ENCODE measurements at regions not wholly inside any gene's neighbourhood (a gene's known extent, or its start where the extent isn't known, plus 50 kb on each side); places are given as distances from the start of the nearest gene placed in this dataset.
"Not testable (repeated sequence)": the region's sequence is repeated elsewhere in the genome, so short reads cannot be mapped to it uniquely, and the experiment has no call there.

- H3K27me3 ChIP-seq (ENCODE audit: control insufficient read depth in 2 of 2, insufficient read depth in 1 of 2, low read length in 1 of 2), result peaks cover 9 to 22% of the 10 kb centered on the region in 2 donors
- H3K27ac ChIP-seq (ENCODE audit: low read depth in 1 of 2, low read length in 1 of 2), result not testable (repeated sequence)
These were observed 52.8 kb downstream of the FOXD4L6 start for GRCh38 chr9:41075671-41076070.

GRCh38 chr9:41074356-41074942, 54.0 kb downstream of the FOXD4L6 start:
- Histone ChIP-seq H3K27me3 (ENCODE audit: control insufficient read depth in 2 of 2, insufficient read depth in 1 of 2, low read length in 1 of 2) (peaks cover 9 to 22% of the 10 kb centered on the region in 2 donors), H3K4me3 (ENCODE audit: low read length in 2 of 2) (peak overlapping the region in 1 of 2 donors; percentile 29)
- not testable (repeated sequence) for H3K9me3 ChIP-seq (ENCODE audit: control insufficient read depth in 2 of 2, insufficient read depth in 1 of 2, low read length in 1 of 2); H3K36me3 ChIP-seq (ENCODE audit: control insufficient read depth in 2 of 2, insufficient read depth in 2 of 2, low read length in 1 of 2); DNase-seq (ENCODE audit: low read depth in 6 of 9, low spot score in 9 of 9); H3K4me1 ChIP-seq (ENCODE audit: control insufficient read depth in 2 of 2, insufficient read depth in 2 of 2, low read length in 2 of 2); H3K27ac ChIP-seq (ENCODE audit: low read depth in 1 of 2, low read length in 1 of 2)
- 7% methylated on average over 63 of the region's 63 CpGs for WGBS

More at GRCh38 chr9:41075671-41076070, 52.8 kb downstream of the FOXD4L6 start:
- 62% methylated on average over 1 of the region's 1 CpG for WGBS
- not testable (repeated sequence) for H3K9me3 ChIP-seq (ENCODE audit: control insufficient read depth in 2 of 2, insufficient read depth in 1 of 2, low read length in 1 of 2); H3K4me1 ChIP-seq (ENCODE audit: control insufficient read depth in 2 of 2, insufficient read depth in 2 of 2, low read length in 2 of 2); H3K36me3 ChIP-seq (ENCODE audit: control insufficient read depth in 2 of 2, insufficient read depth in 2 of 2, low read length in 1 of 2); H3K4me3 ChIP-seq (ENCODE audit: low read length in 2 of 2); DNase-seq (ENCODE audit: low read depth in 6 of 9, low spot score in 9 of 9)

- H3K27me3 ChIP-seq (ENCODE audit: control insufficient read depth in 2 of 2, insufficient read depth in 1 of 2, low read length in 1 of 2), result peaks cover 9 to 22% of the 10 kb centered on the region in 2 donors
- H3K36me3 ChIP-seq (ENCODE audit: control insufficient read depth in 2 of 2, insufficient read depth in 2 of 2, low read length in 1 of 2); H3K27ac ChIP-seq (ENCODE audit: low read depth in 1 of 2, low read length in 1 of 2); H3K4me1 ChIP-seq (ENCODE audit: control insufficient read depth in 2 of 2, insufficient read depth in 2 of 2, low read length in 2 of 2); DNase-seq (ENCODE audit: low read depth in 6 of 9, low spot score in 9 of 9); H3K9me3 ChIP-seq (ENCODE audit: control insufficient read depth in 2 of 2, insufficient read depth in 1 of 2, low read length in 1 of 2); H3K4me3 ChIP-seq (ENCODE audit: low read length in 2 of 2): not testable (repeated sequence)
- 27% methylated on average over 38 of the region's 39 CpGs for WGBS
These were observed 54.8 kb downstream of the FOXD4L6 start for GRCh38 chr9:41073471-41074243.

DNA sequence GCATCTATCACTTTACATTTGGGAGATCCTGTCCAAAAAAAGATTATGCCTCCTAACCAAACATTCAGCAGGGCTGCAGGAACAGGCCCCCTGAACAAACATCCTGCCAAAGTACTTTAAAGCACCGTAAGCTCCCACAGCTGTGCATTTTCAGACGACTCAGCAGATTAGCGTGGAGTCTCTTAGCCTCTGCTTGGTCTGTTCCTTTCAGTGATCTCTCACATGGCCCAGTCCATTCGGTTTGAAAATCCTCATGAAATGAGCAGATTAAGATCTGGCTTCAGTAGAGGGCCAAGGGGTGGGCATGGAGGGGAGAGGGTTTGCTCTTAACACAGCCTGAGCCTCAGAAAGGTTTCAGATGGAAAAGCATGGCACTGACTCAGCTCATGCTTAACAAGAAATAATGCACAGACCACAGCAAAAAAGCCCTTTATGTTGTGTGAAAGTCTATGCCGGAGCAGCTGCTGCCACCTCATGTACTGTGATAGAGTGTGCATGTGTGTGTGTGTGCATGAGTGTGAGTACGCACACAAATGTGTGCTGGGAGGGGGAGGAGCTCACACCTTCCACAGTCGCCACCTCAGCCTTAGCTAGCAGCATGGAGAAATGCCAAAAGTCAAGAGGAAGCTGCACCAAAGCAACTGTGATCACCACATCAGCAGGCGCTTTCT, 64.2 kb downstream of the FOXD4L6 start:
- not testable (repeated sequence) for H3K36me3 ChIP-seq (ENCODE audit: control insufficient read depth in 2 of 2, insufficient read depth in 2 of 2, low read length in 1 of 2); H3K9me3 ChIP-seq (ENCODE audit: control insufficient read depth in 2 of 2, insufficient read depth in 1 of 2, low read length in 1 of 2); H3K27ac ChIP-seq (ENCODE audit: low read depth in 1 of 2, low read length in 1 of 2); H3K4me3 ChIP-seq (ENCODE audit: low read length in 2 of 2); H3K4me1 ChIP-seq (ENCODE audit: control insufficient read depth in 2 of 2, insufficient read depth in 2 of 2, low read length in 2 of 2); H3K27me3 ChIP-seq (ENCODE audit: control insufficient read depth in 2 of 2, insufficient read depth in 1 of 2, low read length in 1 of 2)
- peak in 3 of 9 donors; percentile 4 to 29 (median 7) for DNase-seq (ENCODE audit: low read depth in 6 of 9, low spot score in 9 of 9)
- WGBS, result 8% methylated on average over 8 of the region's 8 CpGs

DNA sequence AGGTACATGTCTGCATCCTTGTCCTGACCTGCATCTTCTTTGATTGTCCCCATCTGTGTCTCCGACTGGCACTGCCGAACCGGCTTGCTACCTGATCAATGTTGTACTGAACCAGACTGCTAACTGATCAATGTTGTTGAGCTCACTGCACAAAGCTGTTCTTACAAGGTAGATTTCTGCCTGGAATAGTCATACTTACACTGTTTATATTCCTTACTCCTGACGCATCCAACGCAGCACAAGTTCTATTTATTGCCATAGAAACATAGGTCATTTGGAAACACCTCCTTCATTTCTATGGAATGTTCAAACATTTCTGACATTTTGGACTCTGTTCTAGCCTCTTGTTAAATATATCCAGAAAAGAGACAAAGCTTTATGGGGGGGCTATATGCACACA, 65.2 kb downstream of the FOXD4L6 start:
- not testable (repeated sequence) for DNase-seq (ENCODE audit: low read depth in 6 of 9, low spot score in 9 of 9); H3K36me3 ChIP-seq (ENCODE audit: control insufficient read depth in 2 of 2, insufficient read depth in 2 of 2, low read length in 1 of 2); H3K27ac ChIP-seq (ENCODE audit: low read depth in 1 of 2, low read length in 1 of 2); H3K27me3 ChIP-seq (ENCODE audit: control insufficient read depth in 2 of 2, insufficient read depth in 1 of 2, low read length in 1 of 2); H3K4me3 ChIP-seq (ENCODE audit: low read length in 2 of 2); H3K4me1 ChIP-seq (ENCODE audit: control insufficient read depth in 2 of 2, insufficient read depth in 2 of 2, low read length in 2 of 2); H3K9me3 ChIP-seq (ENCODE audit: control insufficient read depth in 2 of 2, insufficient read depth in 1 of 2, low read length in 1 of 2)
- 98% methylated on average over 5 of the region's 5 CpGs for WGBS

DNA sequence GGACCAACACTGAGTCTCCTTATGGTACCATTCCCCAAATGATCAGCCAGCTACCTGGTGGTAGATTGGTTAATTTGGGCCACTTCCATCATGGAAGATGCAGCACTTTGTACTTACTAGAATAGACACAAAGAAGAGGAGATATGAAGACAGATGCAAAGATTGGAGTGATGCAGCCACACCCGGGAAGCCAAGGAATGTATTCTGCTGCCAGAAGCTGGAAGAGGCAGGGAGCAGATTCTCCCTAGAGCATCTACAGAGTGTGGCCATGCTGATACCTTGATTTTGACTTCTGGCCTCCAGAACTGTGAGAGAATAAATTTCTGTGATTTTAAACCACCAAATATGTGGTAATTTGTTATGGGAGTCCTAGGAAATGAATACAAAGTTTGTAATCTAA, 68.9 kb downstream of the FOXD4L6 start:
- not testable (repeated sequence) for H3K27ac ChIP-seq (ENCODE audit: low read depth in 1 of 2, low read length in 1 of 2); DNase-seq (ENCODE audit: low read depth in 6 of 9, low spot score in 9 of 9); H3K27me3 ChIP-seq (ENCODE audit: control insufficient read depth in 2 of 2, insufficient read depth in 1 of 2, low read length in 1 of 2); H3K4me1 ChIP-seq (ENCODE audit: control insufficient read depth in 2 of 2, insufficient read depth in 2 of 2, low read length in 2 of 2); H3K36me3 ChIP-seq (ENCODE audit: control insufficient read depth in 2 of 2, insufficient read depth in 2 of 2, low read length in 1 of 2); H3K4me3 ChIP-seq (ENCODE audit: low read length in 2 of 2); H3K9me3 ChIP-seq (ENCODE audit: control insufficient read depth in 2 of 2, insufficient read depth in 1 of 2, low read length in 1 of 2)
- WGBS, result 94% methylated on average over 1 of the region's 1 CpG

DNA sequence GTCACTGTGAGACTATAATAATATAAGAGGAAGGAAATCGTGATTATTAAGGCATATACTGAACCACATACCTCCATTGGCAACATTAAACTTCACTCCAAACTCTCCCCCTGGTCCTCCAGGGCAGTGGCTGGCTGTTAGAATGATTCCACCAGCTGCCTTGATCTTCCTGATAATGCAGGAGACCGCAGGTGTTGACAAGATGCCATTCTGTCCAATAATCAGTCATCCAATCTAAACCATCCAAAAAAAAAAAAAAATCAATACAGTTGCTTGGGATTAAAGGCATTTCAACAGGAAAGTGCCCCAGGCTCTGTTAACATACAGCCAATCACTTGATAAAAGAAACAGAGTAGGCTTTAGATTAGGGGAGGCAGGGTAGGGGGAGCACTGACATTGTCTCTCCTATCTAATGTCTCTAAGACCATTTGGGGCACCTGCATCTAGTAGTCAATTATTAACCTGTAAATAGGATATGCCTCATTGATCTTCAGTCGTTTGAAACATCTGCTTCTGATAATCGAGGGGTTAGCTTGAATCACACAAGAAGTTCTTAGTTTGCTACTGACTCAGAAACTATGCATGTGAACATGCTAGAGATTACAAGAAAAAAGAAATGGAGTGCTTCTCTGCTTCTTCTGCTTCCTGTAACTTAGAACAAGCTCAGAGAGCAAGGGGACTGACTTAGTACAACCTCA, 74.7 kb downstream of the FOXD4L6 start:
- DNase-seq (ENCODE audit: low read depth in 6 of 9, low spot score in 9 of 9); H3K9me3 ChIP-seq (ENCODE audit: control insufficient read depth in 2 of 2, insufficient read depth in 1 of 2, low read length in 1 of 2); H3K4me3 ChIP-seq (ENCODE audit: low read length in 2 of 2); H3K27ac ChIP-seq (ENCODE audit: low read depth in 1 of 2, low read length in 1 of 2); H3K4me1 ChIP-seq (ENCODE audit: control insufficient read depth in 2 of 2, insufficient read depth in 2 of 2, low read length in 2 of 2); H3K27me3 ChIP-seq (ENCODE audit: control insufficient read depth in 2 of 2, insufficient read depth in 1 of 2, low read length in 1 of 2); H3K36me3 ChIP-seq (ENCODE audit: control insufficient read depth in 2 of 2, insufficient read depth in 2 of 2, low read length in 1 of 2): not testable (repeated sequence)
- WGBS, result 84% methylated on average over 4 of the region's 4 CpGs

DNA sequence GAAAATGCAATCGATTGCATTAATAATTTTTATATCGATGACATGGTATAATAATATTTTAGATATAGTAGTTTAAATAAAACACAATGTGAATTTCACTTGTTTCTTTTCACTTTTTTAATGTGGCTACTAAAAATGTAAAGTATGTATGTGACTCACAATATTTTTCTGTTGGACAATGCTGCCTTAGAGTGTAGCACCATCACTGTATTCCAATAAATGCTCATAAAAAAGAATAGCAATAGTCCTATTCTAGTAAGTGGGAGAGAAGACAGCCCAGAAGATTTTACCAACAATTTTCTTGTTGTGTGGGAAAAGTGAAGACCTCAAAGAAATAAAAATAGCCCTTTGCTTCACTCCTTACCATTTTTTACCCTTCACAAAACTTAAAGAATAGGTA, 79.8 kb downstream of the FOXD4L6 start:
- H3K27ac ChIP-seq (ENCODE audit: low read depth in 1 of 2, low read length in 1 of 2); H3K9me3 ChIP-seq (ENCODE audit: control insufficient read depth in 2 of 2, insufficient read depth in 1 of 2, low read length in 1 of 2); H3K4me3 ChIP-seq (ENCODE audit: low read length in 2 of 2); H3K27me3 ChIP-seq (ENCODE audit: control insufficient read depth in 2 of 2, insufficient read depth in 1 of 2, low read length in 1 of 2); H3K4me1 ChIP-seq (ENCODE audit: control insufficient read depth in 2 of 2, insufficient read depth in 2 of 2, low read length in 2 of 2); H3K36me3 ChIP-seq (ENCODE audit: control insufficient read depth in 2 of 2, insufficient read depth in 2 of 2, low read length in 1 of 2); DNase-seq (ENCODE audit: low read depth in 6 of 9, low spot score in 9 of 9): not testable (repeated sequence)
- WGBS, result 100% methylated on average over 2 of the region's 2 CpGs

GRCh38 chr9:41047792-41048191, 80.7 kb downstream of the FOXD4L6 start:
- H3K36me3 ChIP-seq (ENCODE audit: control insufficient read depth in 2 of 2, insufficient read depth in 2 of 2, low read length in 1 of 2); H3K4me3 ChIP-seq (ENCODE audit: low read length in 2 of 2); H3K27ac ChIP-seq (ENCODE audit: low read depth in 1 of 2, low read length in 1 of 2); DNase-seq (ENCODE audit: low read depth in 6 of 9, low spot score in 9 of 9); H3K27me3 ChIP-seq (ENCODE audit: control insufficient read depth in 2 of 2, insufficient read depth in 1 of 2, low read length in 1 of 2); H3K4me1 ChIP-seq (ENCODE audit: control insufficient read depth in 2 of 2, insufficient read depth in 2 of 2, low read length in 2 of 2); H3K9me3 ChIP-seq (ENCODE audit: control insufficient read depth in 2 of 2, insufficient read depth in 1 of 2, low read length in 1 of 2): not testable (repeated sequence)

Data from thymus (tissue), 11 donors.